Keratinocyte (primary cell): ENCODE measurements at regions not wholly inside any gene's neighbourhood (a gene's known extent, or its start where the extent isn't known, plus 50 kb on each side); places are given as distances from the start of the nearest gene placed in this dataset.

Source experiments
- EZH2 ChIP-seq: IDR thresholded peaks from one replicate; pipeline ENCODE4 v1.6.1; 2012; ENCODE audit warnings: inconsistent platforms, mild to moderate bottlenecking, low read length, moderate library complexity
- TF ChIP-seq, protein P1 (sequence below), 3 experiments: IDR thresholded peaks in 1 of 3; conservative IDR thresholded peaks in 1 of 3; optimal IDR thresholded peaks in 1 of 3; 2 replicates in 2 of 3; 3 replicates in 1 of 3; pipeline versions ENCODE3 to v1.5.1; 2011; ENCODE audit warnings: low read length in 3 of 3, mild to moderate bottlenecking in 3 of 3, moderate library complexity in 2 of 3, control low read depth in 1 of 3, inconsistent platforms in 1 of 3; ENCODE audit not compliant: insufficient read depth in 2 of 3; ENCODE audit errors: extremely low read depth in 1 of 3

DNA sequence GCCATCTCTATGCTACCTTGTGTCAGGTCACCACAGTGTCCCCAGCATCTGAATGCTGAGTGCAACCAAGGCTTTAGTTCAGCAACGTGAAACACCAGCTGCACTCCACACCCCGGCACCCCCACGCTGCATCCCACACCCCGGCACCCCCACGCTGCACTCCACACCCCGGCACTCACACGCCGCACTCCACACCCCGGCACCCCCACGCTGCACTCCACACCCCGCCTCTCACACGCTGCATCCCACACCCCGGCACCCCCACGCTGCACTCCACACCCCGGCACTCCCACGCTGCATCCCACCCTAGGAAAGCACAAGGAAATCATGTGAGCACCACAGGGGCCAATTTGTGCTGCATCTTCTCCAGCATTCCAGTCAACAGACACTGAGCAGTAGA lies 199.8 kb upstream of the FRG1 start:
- TF ChIP-seq, protein P1, sequence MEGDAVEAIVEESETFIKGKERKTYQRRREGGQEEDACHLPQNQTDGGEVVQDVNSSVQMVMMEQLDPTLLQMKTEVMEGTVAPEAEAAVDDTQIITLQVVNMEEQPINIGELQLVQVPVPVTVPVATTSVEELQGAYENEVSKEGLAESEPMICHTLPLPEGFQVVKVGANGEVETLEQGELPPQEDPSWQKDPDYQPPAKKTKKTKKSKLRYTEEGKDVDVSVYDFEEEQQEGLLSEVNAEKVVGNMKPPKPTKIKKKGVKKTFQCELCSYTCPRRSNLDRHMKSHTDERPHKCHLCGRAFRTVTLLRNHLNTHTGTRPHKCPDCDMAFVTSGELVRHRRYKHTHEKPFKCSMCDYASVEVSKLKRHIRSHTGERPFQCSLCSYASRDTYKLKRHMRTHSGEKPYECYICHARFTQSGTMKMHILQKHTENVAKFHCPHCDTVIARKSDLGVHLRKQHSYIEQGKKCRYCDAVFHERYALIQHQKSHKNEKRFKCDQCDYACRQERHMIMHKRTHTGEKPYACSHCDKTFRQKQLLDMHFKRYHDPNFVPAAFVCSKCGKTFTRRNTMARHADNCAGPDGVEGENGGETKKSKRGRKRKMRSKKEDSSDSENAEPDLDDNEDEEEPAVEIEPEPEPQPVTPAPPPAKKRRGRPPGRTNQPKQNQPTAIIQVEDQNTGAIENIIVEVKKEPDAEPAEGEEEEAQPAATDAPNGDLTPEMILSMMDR (optimal IDR thresholded peaks at IDR 0.05 in 1 of 3, IDR thresholded peaks at IDR 0.05 in 1 of 3, conservative IDR thresholded peaks at IDR 0.05 in 1 of 3; ENCODE audit: extremely low read depth in 1 of 3, insufficient read depth in 2 of 3, low read length in 3 of 3) = no peak
- TF ChIP-seq EZH2 = no peak
